ACHN (cell line): ENCODE measurements at regions not wholly inside any gene's neighbourhood (a gene's known extent, or its start where the extent isn't known, plus 50 kb on each side); places are given as distances from the start of the nearest gene placed in this dataset.
"Not testable (repeated sequence)": the region's sequence is repeated elsewhere in the genome, so short reads cannot be mapped to it uniquely, and the experiment has no call there.

Source experiments
- DNase-seq: peaks from one replicate; pipeline ENCODE4 v3.0.0-alpha.2; 2015
- in situ Hi-C: cut with HindIII; loops from 2 replicates; pipeline ENCODE4 v1.10.0; 2017; ENCODE audit warnings: low sequenced_read_pairs, low pct_ligation_motif_present, low pct_unique_long_range_greater_than_20kb

DNA sequence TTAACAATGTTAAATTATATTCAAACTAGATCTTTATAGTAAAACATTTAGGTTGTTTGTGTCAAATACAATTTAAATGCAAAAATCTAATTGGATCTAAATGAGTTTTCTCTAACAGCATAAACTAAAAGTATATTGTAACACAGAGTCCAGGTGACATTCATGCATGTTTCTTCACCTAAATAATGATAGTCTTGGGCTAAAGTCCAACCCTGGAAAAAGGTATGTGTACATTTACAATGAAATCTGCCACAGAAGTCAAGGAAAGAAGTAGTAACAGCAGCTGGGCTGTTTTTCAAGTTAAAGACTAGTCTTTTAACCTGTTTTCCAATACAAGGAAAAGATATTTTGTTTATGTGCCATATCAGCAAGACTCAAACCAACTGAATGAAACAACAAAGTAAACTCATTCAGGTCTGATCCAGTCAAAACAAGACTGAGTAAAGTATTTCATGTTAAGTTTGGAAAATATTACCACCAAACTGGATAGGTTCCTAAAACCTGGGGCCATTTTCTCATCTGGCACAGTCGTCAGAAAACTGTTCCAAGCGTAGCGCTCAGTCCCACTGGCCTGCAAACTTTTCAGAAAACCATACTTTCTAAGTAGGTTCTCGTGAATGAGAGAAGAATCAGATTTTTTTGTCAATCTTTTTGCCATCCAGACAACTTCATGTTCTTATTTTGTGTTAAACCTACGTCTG lies 349.2 kb downstream of the HGF start:
- DNase-seq = no peak
- in situ Hi-C loops = no loop called here

- DNase-seq = no peak
- in situ Hi-C loops = no loop called here
These were observed 350.1 kb downstream of the HGF start for GRCh38 chr7:81419731-81420130.

DNA sequence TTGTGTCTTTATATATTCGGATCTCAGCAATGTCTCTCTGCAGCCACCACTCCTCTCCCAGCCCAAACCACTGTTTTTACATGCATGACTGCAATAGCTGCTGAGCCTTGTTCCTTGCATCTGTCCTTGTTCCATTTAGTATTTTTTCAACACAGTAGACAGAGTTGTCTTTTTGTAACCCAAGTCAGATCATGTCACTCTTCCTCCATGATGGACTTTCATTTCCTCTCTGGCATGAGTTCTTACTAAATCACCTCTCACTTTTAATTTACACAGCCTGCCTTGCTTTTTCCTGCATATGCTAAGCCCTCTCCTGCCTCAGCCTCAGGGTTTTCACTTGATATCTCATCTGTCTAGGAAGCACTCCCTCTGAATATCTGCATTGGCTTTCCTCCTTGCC lies 353.2 kb downstream of the HGF start:
- no peak for DNase-seq
- in situ Hi-C loops = no loop called here

- in situ Hi-C loops = no loop called here
- no peak for DNase-seq
These were observed 354.7 kb downstream of the HGF start for GRCh38 chr7:81415181-81415580.

- in situ Hi-C loops = no loop called here
- no peak for DNase-seq
These were observed 355.4 kb downstream of the HGF start for GRCh38 chr7:81414411-81414810.

DNA sequence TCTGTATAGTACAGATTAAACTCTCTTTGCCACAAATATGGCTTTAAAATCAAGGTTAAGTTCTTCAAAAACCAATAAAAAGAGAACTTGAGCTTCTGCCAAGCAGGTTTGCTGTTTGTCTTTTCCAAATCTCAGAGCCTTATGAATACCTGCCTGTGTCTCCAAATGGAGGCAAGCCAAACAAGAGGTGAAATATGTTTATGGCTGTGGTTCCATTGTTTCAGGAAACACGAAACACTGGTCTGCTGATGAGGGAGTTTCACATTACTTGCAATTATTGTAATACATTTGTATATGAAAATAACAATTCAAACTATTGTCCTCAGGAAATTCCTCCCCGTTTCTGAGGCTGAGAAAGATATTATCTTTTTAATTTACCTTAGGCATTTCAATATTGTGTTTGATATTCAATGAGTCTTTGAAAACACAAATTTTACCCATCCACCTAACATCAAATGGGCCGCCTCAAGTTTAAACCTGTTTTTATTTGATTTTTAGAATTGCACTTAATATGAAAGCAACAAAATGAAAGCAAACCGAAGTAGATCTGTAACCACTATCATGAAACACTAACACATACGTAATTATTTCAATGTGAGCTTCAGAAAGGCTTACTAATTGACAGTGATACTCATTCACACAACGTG lies 359.3 kb downstream of the HGF start:
- DNase-seq = no peak
- in situ Hi-C loops = no loop called here

DNA sequence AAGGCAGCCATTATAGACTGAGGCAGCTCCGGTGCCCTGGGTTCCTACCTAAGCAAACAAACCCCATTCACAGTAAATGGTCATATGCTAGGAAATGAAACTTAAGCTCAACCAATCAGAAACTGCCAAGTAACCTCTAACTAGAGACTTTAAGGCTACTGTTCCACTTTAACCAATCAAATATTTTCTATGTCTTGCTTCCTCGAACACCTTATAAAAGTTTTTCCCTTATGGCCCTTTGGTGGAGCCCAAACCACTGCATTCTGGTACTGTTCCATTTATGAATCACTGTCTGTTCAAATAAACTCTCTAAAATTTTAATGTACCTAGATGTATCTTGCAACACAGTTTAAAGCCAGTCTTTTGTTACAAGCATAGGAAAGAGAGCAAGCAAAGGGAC lies 361.1 kb downstream of the HGF start:
- no peak for DNase-seq
- in situ Hi-C loops = no loop called here

DNA sequence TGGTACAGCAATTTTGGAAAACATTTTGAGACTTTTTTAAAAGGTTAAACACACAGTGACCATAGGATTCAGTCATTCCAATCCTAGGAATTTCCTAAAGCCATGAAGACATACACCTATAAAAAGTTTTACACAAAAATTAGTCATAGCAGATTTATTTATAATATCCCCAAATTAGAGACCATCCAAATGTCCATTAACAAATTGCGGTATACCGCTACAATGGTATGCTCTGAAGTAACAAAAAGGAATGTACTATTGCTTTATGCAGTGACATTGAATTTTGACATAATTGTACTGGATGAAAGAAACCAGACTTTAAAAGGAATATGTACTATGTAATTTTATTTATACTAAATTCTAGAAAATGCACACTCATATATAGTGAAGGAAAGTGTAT lies 362.8 kb downstream of the HGF start:
- DNase-seq = no peak
- in situ Hi-C loops = no loop called here

GRCh38 chr7:81404669-81405068 lies 365.2 kb downstream of the HGF start:
- in situ Hi-C loops = no loop called here

GRCh38 chr7:81402227-81402626 lies 367.6 kb downstream of the HGF start:
- DNase-seq = no peak
- in situ Hi-C loops = no loop called here

More at GRCh38 chr7:81404669-81405068, 365.2 kb downstream of the HGF start:
- DNase-seq = no peak

DNA sequence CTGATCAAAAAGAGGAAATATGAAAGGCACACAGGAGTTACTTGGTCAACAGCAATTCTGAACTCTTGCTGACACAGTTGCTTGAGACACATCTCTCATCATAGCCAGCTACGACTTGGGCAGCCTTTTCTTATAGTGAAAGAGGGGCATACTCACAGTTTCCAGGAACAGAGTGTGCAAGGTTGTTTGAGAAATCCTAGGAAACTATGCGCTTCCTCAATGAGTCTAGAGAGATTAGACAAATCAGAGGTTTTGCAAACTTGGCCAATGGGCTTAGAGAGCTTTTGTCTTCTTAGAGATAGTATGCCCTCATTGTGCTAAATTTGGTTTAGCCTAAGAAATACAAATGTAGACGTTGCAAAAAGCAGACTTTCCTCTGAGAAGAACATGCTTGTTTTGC lies 370.4 kb downstream of the HGF start:
- in situ Hi-C loops = no loop called here
- DNase-seq = no peak

DNA sequence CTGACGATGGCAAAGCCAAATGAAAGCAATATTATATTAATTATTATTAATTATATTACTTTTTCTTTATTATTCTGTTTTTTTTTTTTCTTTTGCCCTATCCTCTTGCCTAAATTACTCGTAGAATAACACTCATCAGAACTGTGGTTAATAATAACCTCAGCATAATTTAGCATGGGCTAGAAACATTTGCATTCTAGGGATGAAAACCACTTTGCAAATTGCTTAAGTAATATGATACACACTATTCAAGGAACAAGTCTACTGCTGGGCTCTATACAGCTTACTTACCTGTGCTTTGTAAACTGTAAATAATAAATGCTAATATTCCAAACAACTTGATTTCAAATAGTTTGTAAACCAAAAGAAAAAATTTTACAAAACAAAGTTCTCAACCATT lies 375.8 kb downstream of the HGF start:
- in situ Hi-C loops = no loop called here

DNA sequence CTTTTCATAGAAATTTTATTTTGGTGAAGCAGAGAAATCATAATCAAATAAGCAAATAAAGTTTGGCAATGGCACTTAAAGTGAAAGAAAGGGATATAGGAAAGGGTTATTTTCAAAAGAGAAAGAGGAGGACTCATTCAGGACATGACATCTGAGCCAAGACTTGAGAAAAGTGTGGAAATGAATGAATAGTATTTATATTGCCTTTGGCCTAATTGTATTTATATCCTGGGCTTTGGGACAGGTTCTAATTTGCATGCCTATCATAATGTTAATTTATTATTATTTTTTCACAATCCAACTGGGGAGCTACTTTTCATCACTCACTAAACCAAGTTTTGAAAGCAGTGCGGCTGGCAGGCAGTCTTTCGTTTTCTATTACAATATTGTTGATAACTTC lies 376.8 kb downstream of the HGF start:
- DNase-seq = no peak
- in situ Hi-C loops = no loop called here

More for the DNA sequence above, 375.8 kb downstream of the HGF start:
- DNase-seq = no peak

GRCh38 chr7:81385370-81385769 lies 384.5 kb downstream of the HGF start:
- no peak for DNase-seq
- in situ Hi-C loops = no loop called here

DNA sequence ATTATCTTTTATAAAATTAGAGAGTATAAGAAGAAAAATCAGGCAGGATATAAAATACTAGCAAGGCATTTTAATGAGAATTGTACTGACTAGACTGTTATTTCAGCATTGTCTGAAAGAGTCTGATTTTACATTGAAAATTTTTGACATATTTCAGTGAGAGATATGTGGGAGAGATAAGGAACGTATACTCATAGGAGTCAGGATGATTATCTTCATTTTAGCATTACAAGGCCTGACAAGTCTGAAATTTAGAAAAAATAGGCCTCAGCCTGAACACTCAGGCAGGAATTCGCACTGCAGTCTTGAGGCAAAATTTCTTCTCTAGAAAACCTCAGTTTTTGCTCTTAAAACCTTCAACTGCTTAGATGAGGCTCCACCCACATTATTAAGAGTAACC lies 386.0 kb downstream of the HGF start:
- in situ Hi-C loops = no loop called here
- no peak for DNase-seq

DNA sequence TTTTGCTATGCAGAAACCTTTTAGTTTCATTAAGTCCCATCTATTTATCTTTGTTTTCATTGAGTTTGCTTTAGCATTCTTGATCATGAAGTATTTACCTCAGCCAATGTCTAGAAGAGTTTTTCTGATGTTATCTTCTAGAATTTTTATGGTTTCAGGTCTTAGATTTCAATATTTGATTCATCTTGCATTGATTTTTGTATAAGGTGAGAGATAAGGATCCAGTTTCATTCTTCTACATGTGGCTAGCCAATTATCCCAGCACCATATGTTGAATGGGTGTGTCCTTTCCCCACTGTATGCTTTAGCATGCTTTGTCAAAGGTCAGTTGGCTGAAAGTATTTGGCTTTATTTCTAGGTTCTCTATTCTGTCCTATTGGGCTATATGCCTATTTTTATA lies 395.2 kb downstream of the HGF start:
- DNase-seq, in situ Hi-C loops: not testable (repeated sequence)

DNA sequence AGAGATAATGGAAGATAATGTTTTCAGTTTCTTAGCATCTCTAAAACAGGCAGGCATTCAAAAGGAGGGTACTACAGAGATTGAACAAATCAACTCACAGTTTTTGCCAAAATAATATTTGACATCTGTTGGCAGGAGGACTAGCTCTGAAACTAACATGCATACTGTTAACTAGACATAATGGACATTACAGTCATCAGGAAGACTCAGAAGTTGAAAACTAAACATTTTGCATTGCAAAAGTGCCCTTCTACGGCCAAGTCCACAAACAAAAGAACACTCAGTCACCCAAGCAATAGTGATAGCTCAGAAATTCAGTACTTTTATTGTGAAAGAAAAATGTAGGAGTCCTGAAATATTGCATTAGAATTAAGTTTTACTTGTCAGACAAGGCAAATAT lies 399.0 kb downstream of the HGF start:
- in situ Hi-C loops = no loop called here
- no peak for DNase-seq

GRCh38 chr7:81367326-81367931 lies 402.4 kb downstream of the HGF start:
- in situ Hi-C loops = no loop called here
- no peak for DNase-seq

- DNase-seq = no peak
- in situ Hi-C loops = no loop called here
These were observed 403.3 kb downstream of the HGF start for GRCh38 chr7:81366546-81366945.

GRCh38 chr7:81361769-81362312 lies 408.0 kb downstream of the HGF start:
- no peak for DNase-seq

More at GRCh38 chr7:81361769-81362312, 408.0 kb downstream of the HGF start:
- in situ Hi-C loops = no loop called here
